GM18499 (cell line): ENCODE measurements at regions not wholly inside any gene's neighbourhood (a gene's known extent, or its start where the extent isn't known, plus 50 kb on each side); places are given as distances from the start of the nearest gene placed in this dataset.
"Not testable (repeated sequence)": the region's sequence is repeated elsewhere in the genome, so short reads cannot be mapped to it uniquely, and the experiment has no call there.

Source experiments
- ATAC-seq: cut with Tn5 transposase; IDR thresholded peaks from one replicate; pipeline ENCODE4 v1.9.1; 2021; ENCODE audit warnings: moderate number of reproducible peaks; ENCODE audit not compliant: insufficient read depth, unreplicated experiment

DNA sequence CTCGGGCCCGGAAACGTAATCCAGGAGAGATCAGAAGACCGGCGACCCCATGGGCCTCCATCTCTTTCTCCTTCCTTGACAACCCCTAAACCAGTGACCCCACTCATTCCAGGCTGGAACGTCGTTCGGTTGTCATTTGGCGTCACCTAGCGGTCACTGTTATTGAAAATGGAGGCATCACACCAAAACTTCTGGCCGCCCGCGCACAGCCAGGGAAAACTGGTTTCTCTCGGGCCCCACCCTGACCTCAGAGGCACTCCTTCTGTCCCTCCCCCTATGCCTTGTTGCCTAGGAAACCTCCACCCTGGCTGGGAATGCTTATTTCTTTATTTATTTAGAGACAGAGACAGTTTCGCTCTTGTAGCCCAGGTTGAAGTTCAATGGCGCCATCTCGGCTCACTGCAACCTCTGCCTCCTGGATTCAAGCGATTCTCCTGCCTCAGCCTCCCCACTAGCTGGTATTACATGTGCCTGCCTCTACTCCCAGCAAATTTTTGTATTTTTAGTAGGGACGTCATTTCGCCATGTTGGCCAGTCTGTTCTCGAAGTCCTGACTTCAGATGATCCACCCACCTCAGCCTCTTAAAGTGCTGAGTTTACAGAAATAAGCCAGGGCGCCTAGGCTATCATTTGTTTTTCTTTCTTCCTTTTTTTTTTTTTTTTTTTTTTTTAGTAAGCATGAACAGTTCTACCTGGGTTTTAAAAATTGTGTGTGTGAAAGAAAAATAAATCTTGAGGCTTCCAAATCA is 2144.1 kb upstream of the TPTE start:
- peak; percentile 48 for ATAC-seq

DNA sequence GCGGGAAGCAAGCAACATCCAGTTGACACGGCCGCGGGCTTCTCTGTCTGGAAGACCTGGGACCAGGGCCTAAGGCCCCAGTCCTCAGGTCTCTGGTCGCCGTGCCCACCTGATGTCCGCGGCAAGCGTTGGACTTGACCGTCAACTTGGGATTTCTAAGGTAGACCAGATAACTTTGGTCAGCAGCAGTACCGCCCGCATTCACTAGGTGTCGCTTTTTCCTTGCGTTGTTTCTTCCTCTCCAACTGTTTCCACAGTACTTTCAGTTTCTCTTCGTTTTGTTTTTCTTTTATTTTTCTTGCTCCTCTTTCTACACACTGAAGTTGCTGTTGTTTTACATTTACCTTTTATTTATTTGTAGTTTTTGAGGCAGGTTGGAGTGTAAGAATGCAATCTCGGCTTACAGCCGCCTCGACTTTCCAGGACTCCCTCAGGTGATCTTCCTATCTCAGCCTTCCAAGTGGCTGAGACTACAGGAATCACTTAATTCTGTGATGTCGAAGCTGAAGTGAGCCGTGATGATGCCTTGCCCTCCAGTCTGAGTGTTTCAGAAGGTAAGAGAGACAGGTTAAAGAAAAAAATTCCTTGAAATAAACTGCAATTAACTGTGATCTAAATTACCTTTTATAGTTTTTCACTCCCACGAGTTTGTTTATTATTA is 2140.8 kb upstream of the TPTE start:
- ATAC-seq: not testable (repeated sequence)

DNA sequence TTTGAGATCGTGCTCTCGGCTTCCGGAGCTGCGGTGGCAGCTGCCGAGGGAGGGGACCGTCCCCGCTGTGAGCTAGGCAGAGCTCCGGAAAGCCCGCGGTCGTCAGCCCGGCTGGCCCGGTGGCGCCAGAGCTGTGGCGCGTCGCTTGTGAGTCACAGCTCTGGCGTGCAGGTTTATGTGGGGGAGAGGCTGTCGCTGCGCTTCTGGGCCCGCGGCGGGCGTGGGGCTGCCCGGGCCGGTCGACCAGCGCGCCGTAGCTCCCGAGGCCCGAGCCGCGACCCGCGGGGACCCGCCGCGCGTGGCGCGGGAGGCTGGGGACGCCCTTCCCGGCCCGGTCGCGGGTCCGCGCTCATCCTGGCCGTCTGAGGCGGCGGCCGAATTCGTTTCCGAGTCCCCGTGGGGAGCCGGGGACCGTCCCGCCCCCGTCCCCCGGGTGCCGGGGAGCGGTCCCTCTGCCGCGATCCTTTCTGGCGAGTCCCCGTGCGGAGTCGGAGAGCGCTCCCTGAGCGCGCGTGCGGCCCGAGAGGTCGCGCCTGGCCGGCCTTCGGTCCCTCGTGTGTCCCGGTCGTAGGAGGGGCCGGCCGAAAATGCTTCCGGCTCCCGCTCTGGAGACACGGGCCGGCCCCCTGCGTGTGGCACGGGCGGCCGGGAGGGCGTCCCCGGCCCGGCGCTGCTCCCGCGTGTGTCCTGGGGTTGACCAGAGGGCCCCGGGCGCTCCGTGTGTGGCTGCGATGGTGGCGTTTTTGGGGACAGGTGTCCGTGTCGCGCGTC is 2133.0 kb upstream of the TPTE start:
- not testable (repeated sequence) for ATAC-seq

DNA sequence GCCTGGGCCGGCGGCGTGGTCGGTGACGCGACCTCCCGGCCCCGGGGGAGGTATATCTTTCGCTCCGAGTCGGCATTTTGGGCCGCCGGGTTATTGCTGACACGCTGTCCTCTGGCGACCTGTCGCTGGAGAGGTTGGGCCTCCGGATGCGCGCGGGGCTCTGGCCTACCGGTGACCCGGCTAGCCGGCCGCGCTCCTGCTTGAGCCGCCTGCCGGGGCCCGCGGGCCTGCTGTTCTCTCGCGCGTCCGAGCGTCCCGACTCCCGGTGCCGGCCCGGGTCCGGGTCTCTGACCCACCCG is 2132.5 kb upstream of the TPTE start:
- ATAC-seq: not testable (repeated sequence)

DNA sequence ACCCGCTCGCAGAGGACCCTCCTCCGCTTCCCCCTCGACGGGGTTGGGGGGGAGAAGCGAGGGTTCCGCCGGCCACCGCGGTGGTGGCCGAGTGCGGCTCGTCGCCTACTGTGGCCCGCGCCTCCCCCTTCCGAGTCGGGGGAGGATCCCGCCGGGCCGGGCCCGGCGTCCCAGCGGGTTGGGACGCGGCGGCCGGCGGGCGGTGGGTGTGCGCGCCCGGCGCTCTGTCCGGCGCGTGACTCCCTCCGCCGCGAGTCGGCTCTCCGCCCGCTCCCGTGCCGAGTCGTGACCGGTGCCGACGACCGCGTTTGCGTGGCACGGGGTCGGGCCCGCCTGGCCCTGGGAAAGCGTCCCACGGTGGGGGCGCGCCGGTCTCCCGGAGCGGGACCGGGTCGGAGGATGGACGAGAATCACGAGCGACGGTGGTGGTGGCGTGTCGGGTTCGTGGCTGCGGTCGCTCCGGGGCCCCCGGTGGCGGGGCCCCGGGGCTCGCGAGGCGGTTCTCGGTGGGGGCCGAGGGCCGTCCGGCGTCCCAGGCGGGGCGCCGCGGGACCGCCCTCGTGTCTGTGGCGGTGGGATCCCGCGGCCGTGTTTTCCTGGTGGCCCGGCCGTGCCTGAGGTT is 2130.7 kb upstream of the TPTE start:
- not testable (repeated sequence) for ATAC-seq

DNA sequence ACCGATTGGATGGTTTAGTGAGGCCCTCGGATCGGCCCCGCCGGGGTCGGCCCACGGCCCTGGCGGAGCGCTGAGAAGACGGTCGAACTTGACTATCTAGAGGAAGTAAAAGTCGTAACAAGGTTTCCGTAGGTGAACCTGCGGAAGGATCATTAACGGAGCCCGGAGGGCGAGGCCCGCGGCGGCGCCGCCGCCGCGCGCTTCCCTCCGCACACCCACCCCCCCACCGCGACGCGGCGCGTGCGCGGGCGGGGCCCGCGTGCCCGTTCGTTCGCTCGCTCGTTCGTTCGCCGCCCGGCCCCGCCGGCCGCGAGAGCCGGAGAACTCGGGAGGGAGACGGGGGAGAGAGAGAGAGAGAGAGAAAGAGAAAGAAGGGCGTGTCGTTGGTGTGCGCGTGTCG is 2127.0 kb upstream of the TPTE start:
- ATAC-seq: not testable (repeated sequence)

DNA sequence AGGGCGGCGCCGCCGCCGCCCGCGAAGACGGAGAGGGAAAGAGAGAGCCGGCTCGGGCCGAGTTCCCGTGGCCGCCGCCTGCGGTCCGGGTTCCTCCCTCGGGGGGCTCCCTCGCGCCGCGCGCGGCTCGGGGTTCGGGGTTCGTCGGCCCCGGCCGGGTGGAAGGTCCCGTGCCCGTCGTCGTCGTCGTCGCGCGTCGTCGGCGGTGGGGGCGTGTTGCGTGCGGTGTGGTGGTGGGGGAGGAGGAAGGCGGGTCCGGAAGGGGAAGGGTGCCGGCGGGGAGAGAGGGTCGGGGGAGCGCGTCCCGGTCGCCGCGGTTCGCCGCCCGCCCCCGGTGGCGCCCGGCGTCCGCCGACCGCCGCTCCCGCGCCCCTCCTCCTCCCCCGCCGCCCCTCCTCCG is 2125.4 kb upstream of the TPTE start:
- ATAC-seq: not testable (repeated sequence)

DNA sequence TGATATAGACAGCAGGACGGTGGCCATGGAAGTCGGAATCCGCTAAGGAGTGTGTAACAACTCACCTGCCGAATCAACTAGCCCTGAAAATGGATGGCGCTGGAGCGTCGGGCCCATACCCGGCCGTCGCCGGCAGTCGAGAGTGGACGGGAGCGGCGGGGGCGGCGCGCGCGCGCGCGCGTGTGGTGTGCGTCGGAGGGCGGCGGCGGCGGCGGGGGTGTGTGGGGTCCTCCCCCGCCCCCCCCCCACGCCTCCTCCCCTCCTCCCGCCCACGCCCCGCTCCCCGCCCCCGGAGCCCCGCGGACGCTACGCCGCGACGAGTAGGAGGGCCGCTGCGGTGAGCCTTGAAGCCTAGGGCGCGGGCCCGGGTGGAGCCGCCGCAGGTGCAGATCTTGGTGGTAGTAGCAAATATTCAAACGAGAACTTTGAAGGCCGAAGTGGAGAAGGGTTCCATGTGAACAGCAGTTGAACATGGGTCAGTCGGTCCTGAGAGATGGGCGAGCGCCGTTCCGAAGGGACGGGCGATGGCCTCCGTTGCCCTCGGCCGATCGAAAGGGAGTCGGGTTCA is 2122.4 kb upstream of the TPTE start:
- ATAC-seq: not testable (repeated sequence)

DNA sequence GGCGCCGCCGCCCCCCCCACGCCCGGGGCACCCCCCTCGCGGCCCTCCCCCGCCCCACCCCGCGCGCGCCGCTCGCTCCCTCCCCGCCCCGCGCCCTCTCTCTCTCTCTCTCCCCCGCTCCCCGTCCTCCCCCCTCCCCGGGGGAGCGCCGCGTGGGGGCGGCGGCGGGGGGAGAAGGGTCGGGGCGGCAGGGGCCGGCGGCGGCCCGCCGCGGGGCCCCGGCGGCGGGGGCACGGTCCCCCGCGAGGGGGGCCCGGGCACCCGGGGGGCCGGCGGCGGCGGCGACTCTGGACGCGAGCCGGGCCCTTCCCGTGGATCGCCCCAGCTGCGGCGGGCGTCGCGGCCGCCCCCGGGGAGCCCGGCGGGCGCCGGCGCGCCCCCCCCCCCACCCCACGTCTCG is 2121.5 kb upstream of the TPTE start:
- ATAC-seq: not testable (repeated sequence)

DNA sequence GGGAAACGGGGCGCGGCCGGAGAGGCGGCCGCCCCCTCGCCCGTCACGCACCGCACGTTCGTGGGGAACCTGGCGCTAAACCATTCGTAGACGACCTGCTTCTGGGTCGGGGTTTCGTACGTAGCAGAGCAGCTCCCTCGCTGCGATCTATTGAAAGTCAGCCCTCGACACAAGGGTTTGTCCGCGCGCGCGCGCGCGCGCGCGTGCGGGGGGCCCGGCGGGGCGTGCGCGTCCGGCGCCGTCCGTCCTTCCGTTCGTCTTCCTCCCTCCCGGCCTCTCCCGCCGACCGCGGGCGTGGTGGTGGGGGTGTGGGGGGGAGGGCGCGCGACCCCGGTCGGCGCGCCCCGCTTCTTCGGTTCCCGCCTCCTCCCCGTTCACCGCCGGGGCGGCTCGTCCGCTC is 2119.6 kb upstream of the TPTE start:
- ATAC-seq: not testable (repeated sequence)

DNA sequence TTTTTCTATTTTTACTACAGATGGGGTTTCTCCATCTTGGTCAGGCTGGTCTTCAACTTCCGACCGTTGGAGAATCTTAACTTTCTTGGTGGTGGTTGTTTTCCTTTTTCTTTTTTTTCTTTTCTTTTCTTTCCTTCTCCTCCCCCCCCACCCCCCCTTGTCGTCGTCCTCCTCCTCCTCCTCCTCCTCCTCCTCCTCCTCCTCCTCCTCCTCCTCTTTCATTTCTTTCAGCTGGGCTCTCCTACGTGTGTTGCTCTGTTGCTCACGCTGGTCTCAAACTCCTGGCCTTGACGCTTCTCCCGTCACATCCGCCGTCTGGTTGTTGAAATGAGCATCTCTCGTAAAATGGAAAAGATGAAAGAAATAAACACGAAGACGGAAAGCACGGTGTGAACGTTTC is 2115.1 kb upstream of the TPTE start:
- ATAC-seq: not testable (repeated sequence)

DNA sequence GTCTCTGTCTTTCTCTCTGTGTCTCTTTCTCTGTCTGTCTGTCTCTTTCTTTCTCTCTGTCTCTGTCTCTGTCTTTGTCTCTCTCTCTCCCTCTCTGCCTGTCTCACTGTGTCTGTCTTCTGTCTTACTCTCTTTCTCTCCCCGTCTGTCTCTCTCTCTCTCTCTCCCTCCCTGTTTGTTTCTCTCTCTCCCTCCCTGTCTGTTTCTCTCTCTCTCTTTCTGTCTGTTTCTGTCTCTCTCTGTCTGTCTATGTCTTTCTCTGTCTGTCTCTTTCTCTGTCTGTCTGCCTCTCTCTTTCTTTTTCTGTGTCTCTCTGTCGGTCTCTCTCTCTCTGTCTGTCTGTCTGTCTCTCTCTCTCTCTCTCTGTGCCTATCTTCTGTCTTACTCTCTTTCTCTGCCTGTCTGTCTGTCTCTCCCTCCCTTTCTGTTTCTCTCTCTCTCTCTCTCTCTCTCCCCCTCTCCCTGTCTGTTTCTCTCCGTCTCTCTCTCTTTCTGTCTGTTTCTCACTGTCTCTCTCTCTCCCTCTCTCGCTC is 2110.2 kb upstream of the TPTE start:
- ATAC-seq: not testable (repeated sequence)

DNA sequence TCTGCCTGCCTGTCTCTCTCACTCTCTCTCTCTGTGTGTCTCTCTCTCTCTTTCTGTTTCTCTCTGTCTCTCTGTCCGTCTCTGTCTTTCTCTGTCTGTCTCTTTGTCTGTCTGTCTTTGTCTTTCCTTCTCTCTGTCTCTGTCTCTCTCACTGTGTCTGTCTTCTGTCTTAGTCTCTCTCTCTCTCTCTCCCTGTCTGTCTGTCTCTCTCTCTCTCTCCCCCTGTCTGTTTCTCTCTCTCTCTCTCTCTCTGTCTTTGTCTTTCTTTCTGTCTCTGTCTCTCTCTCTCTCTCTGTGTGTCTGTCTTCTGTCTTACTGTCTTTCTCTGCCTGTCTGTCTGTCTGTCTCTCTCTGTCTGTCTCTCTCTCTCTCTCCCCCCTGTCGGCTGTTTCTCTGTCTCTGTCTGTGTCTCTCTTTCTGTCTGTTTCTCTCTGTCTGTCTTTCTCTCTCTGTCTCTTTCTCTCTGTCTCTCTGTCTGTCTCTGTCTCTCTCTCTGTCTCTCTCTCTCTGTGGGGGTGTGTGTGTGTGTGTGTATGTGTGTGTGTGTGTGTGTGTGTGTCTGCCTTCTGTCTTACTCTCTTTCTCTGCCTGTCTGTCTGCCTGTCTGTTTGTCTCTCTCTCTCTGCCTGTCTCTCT is 2101.3 kb upstream of the TPTE start:
- ATAC-seq: peak; percentile 76

DNA sequence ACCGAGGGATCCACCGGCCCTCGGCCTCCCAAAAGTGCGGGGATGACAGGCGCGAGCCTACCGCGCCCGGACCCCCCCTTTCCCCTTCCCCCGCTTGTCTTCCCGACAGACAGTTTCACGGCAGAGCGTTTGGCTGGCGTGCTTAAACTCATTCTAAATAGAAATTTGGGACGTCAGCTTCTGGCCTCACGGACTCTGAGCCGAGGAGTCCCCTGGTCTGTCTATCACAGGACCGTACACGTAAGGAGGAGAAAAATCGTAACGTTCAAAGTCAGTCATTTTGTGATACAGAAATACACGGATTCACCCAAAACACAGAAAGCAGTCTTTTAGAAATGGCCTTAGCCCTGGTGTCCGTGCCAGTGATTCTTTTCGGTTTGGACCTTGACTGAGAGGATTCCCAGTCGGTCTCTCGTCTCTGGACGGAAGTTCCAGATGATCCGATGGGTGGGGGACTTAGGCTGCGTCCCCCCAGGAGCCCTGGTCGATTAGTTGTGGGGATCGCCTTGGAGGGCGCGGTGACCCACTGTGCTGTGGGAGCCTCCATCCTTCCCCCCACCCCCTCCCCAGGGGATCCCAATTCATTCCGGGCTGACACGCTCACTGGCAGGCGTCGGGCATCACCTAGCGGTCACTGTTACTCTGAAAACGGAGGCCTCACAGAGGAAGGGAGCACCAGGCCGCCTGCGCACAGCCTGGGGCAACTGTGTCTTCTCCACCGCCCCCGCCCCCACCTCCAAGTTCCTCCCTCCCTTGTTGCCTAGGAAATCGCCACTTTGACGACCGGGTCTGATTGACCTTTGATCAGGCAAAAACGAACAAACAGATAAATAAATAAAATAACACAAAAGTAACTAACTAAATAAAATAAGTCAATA is 2093.4 kb upstream of the TPTE start:
- peak; percentile 33 for ATAC-seq

DNA sequence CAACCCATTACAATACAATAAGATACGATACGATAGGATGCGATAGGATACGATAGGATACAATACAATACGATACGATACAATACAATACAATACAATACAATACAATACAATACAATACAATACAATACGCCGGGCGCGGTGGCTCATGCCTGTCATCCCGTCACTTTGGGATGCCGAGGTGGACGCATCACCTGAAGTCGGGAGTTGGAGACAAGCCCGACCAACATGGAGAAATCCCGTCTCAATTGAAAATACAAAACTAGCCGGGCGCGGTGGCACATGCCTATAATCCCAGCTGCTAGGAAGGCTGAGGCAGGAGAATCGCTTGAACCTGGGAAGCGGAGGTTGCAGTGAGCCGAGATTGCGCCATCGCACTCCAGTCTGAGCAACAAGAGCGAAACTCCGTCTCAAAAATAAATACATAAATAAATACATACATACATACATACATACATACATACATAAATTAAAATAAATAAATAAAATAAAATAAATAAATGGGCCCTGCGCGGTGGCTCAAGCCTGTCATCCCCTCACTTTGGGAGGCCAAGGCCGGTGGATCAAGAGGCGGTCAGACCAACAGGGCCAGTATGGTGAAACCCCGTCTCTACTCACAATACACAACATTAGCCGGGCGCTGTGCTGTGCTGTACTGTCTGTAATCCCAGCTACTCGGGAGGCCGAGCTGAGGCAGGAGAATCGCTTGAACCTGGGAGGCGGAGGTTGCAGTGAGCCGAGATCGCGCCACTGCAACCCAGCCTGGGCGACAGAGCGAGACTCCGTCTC is 2092.5 kb upstream of the TPTE start:
- peak; percentile 58 for ATAC-seq

DNA sequence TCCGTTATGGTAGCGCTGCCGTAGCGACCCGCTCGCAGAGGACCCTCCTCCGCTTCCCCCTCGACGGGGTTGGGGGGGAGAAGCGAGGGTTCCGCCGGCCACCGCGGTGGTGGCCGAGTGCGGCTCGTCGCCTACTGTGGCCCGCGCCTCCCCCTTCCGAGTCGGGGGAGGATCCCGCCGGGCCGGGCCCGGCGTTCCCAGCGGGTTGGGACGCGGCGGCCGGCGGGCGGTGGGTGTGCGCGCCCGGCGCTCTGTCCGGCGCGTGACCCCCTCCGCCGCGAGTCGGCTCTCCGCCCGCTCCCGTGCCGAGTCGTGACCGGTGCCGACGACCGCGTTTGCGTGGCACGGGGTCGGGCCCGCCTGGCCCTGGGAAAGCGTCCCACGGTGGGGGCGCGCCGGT is 2086.7 kb upstream of the TPTE start:
- ATAC-seq: not testable (repeated sequence)

DNA sequence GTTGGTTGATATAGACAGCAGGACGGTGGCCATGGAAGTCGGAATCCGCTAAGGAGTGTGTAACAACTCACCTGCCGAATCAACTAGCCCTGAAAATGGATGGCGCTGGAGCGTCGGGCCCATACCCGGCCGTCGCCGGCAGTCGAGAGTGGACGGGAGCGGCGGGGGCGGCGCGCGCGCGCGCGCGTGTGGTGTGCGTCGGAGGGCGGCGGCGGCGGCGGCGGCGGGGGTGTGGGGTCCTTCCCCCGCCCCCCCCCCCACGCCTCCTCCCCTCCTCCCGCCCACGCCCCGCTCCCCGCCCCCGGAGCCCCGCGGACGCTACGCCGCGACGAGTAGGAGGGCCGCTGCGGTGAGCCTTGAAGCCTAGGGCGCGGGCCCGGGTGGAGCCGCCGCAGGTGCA is 2078.3 kb upstream of the TPTE start:
- not testable (repeated sequence) for ATAC-seq

DNA sequence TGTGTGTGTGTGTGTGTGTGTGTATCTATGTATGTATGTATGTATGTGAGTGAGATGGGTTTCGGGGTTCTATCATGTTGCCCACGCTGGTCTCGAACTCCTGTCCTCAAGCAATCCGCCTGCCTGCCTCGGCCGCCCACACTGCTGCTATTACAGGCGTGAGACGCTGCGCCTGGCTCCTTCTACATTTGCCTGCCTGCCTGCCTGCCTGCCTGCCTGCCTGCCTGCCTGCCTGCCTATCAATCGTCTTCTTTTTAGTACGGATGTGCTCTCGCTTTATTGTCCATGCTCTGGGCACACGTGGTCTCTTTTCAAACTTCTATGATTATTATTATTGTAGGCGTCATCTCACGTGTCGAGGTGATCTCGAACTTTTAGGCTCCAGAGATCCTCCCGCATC is 2071.6 kb upstream of the TPTE start:
- not testable (repeated sequence) for ATAC-seq
